ENCODE measurements at regions not wholly inside any gene's neighbourhood (a gene's known extent, or its start where the extent isn't known, plus 50 kb on each side); places are given as distances from the start of the nearest gene placed in this dataset.
"Not testable (repeated sequence)": the region's sequence is repeated elsewhere in the genome, so short reads cannot be mapped to it uniquely, and the experiment has no call there.

- Mint-ChIP-seq H3K4me3 (no peak overlapping the region), H3K4me1 (no peaks in the 10 kb centered on the region), H3K9me3 (peaks cover 5 to 31% (median 13%) of the 10 kb centered on the region in 7 donors), H3K27ac (no peak overlapping the region), H3K36me3 (no peaks in the 10 kb centered on the region), H3K27me3 (no peaks in the 10 kb centered on the region)
- H3K9me3 ChIP-seq (ENCODE audit: control insufficient read depth in 2 of 2, low read length in 2 of 2) = peaks cover 0 to 17% of the 10 kb centered on the region in 2 experiments
- H3K27ac ChIP-seq (ENCODE audit: insufficient read depth, low read length, poor library complexity, severe bottlenecking) = no peak overlapping the region
- H3K4me1 ChIP-seq (ENCODE audit: control insufficient read depth, insufficient read depth, low read length, poor library complexity, severe bottlenecking) = no peaks in the 10 kb centered on the region
- H3K4me3 ChIP-seq (ENCODE audit: low read depth, low read length) = no peak overlapping the region
- DNase-seq = no peak
- no peaks in the 10 kb centered on the region for H3K36me3 ChIP-seq (ENCODE audit: control insufficient read depth, insufficient read depth, low read length)
- no peaks in the 10 kb centered on the region for H3K27me3 ChIP-seq (ENCODE audit: control insufficient read depth, insufficient read depth, low read length)
- ATAC-seq (ENCODE audit: low read depth in 2 of 2) = no peak
Observed at GRCh38 chr3:80338366-80338765, 570.6 kb upstream of the ROBO1 start.

- DNase-seq (no peak), ATAC-seq (ENCODE audit: low read depth in 2 of 2) (no peak)
- Histone ChIP-seq H3K27me3 (ENCODE audit: control insufficient read depth, insufficient read depth, low read length) (no peaks in the 10 kb centered on the region), H3K4me1 (ENCODE audit: control insufficient read depth, insufficient read depth, low read length, poor library complexity, severe bottlenecking) (no peaks in the 10 kb centered on the region), H3K4me3 (ENCODE audit: low read depth, low read length) (no peak overlapping the region), H3K36me3 (ENCODE audit: control insufficient read depth, insufficient read depth, low read length) (no peaks in the 10 kb centered on the region), H3K27ac (ENCODE audit: insufficient read depth, low read length, poor library complexity, severe bottlenecking) (no peak overlapping the region), H3K9me3 (ENCODE audit: control insufficient read depth in 2 of 2, low read length in 2 of 2) (peaks cover 0 to 16% of the 10 kb centered on the region in 2 experiments)
- H3K27ac Mint-ChIP-seq = no peak overlapping the region
- peaks cover 4 to 25% (median 10%) of the 10 kb centered on the region in 7 donors for H3K9me3 Mint-ChIP-seq
- no peaks in the 10 kb centered on the region for H3K27me3 Mint-ChIP-seq
- H3K4me3 Mint-ChIP-seq = no peak overlapping the region
- no peaks in the 10 kb centered on the region for H3K36me3 Mint-ChIP-seq
- no peaks in the 10 kb centered on the region for H3K4me1 Mint-ChIP-seq
Observed at GRCh38 chr3:80334534-80334933, 566.7 kb upstream of the ROBO1 start.

DNA sequence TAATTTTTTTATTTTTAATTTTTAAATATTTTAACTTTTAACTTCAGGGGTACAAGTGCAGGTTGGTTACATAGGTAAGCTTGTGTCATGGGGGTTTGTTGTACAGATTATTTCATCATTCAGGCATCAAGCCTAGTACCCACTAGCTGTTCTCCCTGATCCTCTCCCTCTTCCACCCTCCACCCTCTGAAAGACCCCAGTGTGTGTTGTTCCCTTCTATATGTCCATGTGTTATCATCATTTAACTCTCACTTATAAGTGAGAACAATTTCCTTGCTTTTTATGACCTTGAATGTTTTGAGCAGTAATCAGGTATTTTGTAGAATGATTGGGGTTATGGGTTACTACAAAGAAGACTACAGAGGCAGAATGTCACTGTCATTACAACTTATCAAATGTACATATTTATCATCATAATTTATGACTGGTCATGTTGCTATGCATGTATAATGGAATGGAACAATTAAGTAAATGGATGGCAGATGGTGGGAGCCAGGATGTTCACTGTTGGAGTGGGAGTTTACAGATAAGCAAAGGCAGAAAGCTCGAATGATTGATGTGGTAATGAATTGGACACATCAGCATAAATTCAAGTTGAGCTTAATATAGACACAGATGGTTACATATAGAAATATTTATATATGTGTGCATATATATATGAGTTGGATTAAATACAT is 563.8 kb upstream of the ROBO1 start:
- no peaks in the 10 kb centered on the region for H3K36me3 Mint-ChIP-seq
- no peaks in the 10 kb centered on the region for H3K4me1 Mint-ChIP-seq
- H3K36me3 ChIP-seq (ENCODE audit: control insufficient read depth, insufficient read depth, low read length) = no peaks in the 10 kb centered on the region
- H3K27me3 ChIP-seq (ENCODE audit: control insufficient read depth, insufficient read depth, low read length) = no peaks in the 10 kb centered on the region
- no peaks in the 10 kb centered on the region for H3K4me1 ChIP-seq (ENCODE audit: control insufficient read depth, insufficient read depth, low read length, poor library complexity, severe bottlenecking)
- H3K4me3 Mint-ChIP-seq = no peak overlapping the region
- H3K27ac Mint-ChIP-seq = no peak overlapping the region
- H3K4me3 ChIP-seq (ENCODE audit: low read depth, low read length) = no peak overlapping the region
- H3K9me3 Mint-ChIP-seq = peaks cover 3 to 33% (median 11%) of the 10 kb centered on the region in 7 donors
- no peak for DNase-seq
- H3K27ac ChIP-seq (ENCODE audit: insufficient read depth, low read length, poor library complexity, severe bottlenecking) = no peak overlapping the region
- peaks cover 0 to 1% of the 10 kb centered on the region in 2 experiments for H3K9me3 ChIP-seq (ENCODE audit: control insufficient read depth in 2 of 2, low read length in 2 of 2)
- no peaks in the 10 kb centered on the region for H3K27me3 Mint-ChIP-seq
- no peak for ATAC-seq (ENCODE audit: low read depth in 2 of 2)

DNA sequence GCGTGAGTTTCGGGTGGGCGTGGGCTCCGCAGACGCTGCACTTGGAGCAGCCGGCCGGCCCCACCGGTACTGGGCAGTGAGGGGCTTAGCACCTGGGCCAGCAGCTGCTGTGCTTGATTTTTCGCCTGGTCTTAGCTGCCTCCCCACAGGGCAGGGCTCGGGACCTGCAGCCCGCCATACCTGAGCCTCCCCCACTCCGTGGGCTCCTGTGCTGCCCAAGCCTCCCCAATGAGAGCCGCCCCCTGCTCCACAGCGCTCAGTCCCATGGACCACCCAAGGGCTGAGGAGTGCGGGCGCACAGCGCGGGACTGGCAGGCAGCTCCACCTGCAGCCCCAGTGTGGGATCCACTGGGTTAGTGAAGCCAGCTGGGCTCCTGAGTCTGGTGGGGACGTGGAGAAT is 546.7 kb upstream of the ROBO1 start:
- not testable (repeated sequence) for H3K4me1 ChIP-seq (ENCODE audit: control insufficient read depth, insufficient read depth, low read length, poor library complexity, severe bottlenecking); H3K36me3 Mint-ChIP-seq; ATAC-seq (ENCODE audit: low read depth in 2 of 2); H3K27ac Mint-ChIP-seq; H3K27me3 Mint-ChIP-seq; H3K4me1 Mint-ChIP-seq; H3K4me3 Mint-ChIP-seq; DNase-seq; H3K4me3 ChIP-seq (ENCODE audit: low read depth, low read length); H3K27me3 ChIP-seq (ENCODE audit: control insufficient read depth, insufficient read depth, low read length); H3K36me3 ChIP-seq (ENCODE audit: control insufficient read depth, insufficient read depth, low read length); H3K27ac ChIP-seq (ENCODE audit: insufficient read depth, low read length, poor library complexity, severe bottlenecking)
- peaks cover 0 to 35% (median 14%) of the 10 kb centered on the region in 7 donors for H3K9me3 Mint-ChIP-seq
- H3K9me3 ChIP-seq (ENCODE audit: control insufficient read depth in 2 of 2, low read length in 2 of 2) = peaks cover 0 to 20% of the 10 kb centered on the region in 2 experiments

- DNase-seq = no peak
- no peak for ATAC-seq (ENCODE audit: low read depth in 2 of 2)
- no peak overlapping the region for H3K27ac Mint-ChIP-seq
Observed at GRCh38 chr3:80308637-80309036, 540.8 kb upstream of the ROBO1 start.

DNA sequence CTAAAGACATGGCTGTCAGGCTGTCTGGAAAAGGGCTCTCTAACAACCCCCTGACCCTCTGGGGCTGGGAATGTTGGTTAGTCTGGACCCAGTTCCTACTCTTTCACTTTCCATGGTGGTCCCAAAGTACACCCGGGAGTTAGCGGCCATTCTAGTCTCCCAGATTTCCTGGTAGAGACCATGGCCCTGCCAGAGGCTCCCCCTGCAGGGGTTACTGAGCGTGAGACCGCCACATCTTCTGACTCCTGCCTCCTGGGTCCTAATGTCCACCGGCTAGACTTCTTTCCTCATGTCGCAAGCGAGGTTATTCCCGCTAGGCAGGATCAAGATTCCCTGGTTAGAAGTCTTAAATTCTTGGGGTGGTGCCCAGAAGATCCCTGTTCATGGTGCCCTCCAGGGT is 540.0 kb upstream of the ROBO1 start:
- Histone ChIP-seq H3K27ac (ENCODE audit: insufficient read depth, low read length, poor library complexity, severe bottlenecking) (no peak overlapping the region), H3K36me3 (ENCODE audit: control insufficient read depth, insufficient read depth, low read length) (no peaks in the 10 kb centered on the region), H3K27me3 (ENCODE audit: control insufficient read depth, insufficient read depth, low read length) (no peaks in the 10 kb centered on the region), H3K4me1 (ENCODE audit: control insufficient read depth, insufficient read depth, low read length, poor library complexity, severe bottlenecking) (no peaks in the 10 kb centered on the region), H3K4me3 (ENCODE audit: low read depth, low read length) (no peak overlapping the region), H3K9me3 (ENCODE audit: control insufficient read depth in 2 of 2, low read length in 2 of 2) (peaks cover 4 to 30% of the 10 kb centered on the region in 2 experiments)
- ATAC-seq (ENCODE audit: low read depth in 2 of 2) (no peak), DNase-seq (no peak)
- H3K27ac Mint-ChIP-seq = no peak overlapping the region
- H3K27me3 Mint-ChIP-seq = no peaks in the 10 kb centered on the region
- H3K4me1 Mint-ChIP-seq = no peaks in the 10 kb centered on the region
- H3K36me3 Mint-ChIP-seq = no peaks in the 10 kb centered on the region
- H3K9me3 Mint-ChIP-seq = peaks cover 0 to 37% (median 16%) of the 10 kb centered on the region in 7 donors
- H3K4me3 Mint-ChIP-seq = no peak overlapping the region

More at GRCh38 chr3:80308637-80309036, 540.8 kb upstream of the ROBO1 start:
- no peaks in the 10 kb centered on the region for H3K27me3 ChIP-seq (ENCODE audit: control insufficient read depth, insufficient read depth, low read length)
- H3K36me3 ChIP-seq (ENCODE audit: control insufficient read depth, insufficient read depth, low read length) = no peaks in the 10 kb centered on the region
- no peaks in the 10 kb centered on the region for H3K4me1 ChIP-seq (ENCODE audit: control insufficient read depth, insufficient read depth, low read length, poor library complexity, severe bottlenecking)
- H3K9me3 Mint-ChIP-seq = peaks cover 0 to 37% (median 21%) of the 10 kb centered on the region in 7 donors
- H3K27me3 Mint-ChIP-seq = no peaks in the 10 kb centered on the region
- H3K4me1 Mint-ChIP-seq = no peaks in the 10 kb centered on the region
- no peak overlapping the region for H3K4me3 Mint-ChIP-seq
- no peak overlapping the region for H3K4me3 ChIP-seq (ENCODE audit: low read depth, low read length)
- H3K36me3 Mint-ChIP-seq = no peaks in the 10 kb centered on the region
- H3K9me3 ChIP-seq (ENCODE audit: control insufficient read depth in 2 of 2, low read length in 2 of 2) = peaks cover 4 to 38% of the 10 kb centered on the region in 2 experiments
- no peak overlapping the region for H3K27ac ChIP-seq (ENCODE audit: insufficient read depth, low read length, poor library complexity, severe bottlenecking)

DNA sequence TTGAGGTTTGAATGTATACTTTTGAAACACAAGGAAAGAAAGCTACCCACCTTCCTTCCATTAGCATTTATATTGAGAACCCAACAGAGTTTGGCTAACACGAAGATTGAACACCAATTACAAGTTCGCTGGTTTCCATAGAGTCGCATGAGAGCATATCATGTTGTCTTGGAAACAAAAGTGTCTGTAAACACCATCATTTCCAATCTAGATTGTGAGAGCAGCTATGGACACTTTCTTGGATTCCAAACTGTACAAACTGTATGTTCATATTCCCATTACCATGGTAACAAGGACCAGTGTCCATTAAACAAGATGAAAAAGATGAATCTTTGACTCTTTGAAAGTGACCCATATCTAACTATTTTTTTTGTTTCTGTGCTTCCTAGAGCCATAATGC is 529.9 kb upstream of the ROBO1 start:
- Histone ChIP-seq H3K9me3 (ENCODE audit: control insufficient read depth in 2 of 2, low read length in 2 of 2) (no peaks in the 10 kb centered on the region), H3K36me3 (ENCODE audit: control insufficient read depth, insufficient read depth, low read length) (no peaks in the 10 kb centered on the region), H3K27me3 (ENCODE audit: control insufficient read depth, insufficient read depth, low read length) (no peaks in the 10 kb centered on the region), H3K4me1 (ENCODE audit: control insufficient read depth, insufficient read depth, low read length, poor library complexity, severe bottlenecking) (no peaks in the 10 kb centered on the region), H3K4me3 (ENCODE audit: low read depth, low read length) (no peak overlapping the region), H3K27ac (ENCODE audit: insufficient read depth, low read length, poor library complexity, severe bottlenecking) (no peak overlapping the region)
- H3K4me1 Mint-ChIP-seq = no peaks in the 10 kb centered on the region
- no peak overlapping the region for H3K4me3 Mint-ChIP-seq
- peaks cover 0 to 18% (median 5%) of the 10 kb centered on the region in 7 donors for H3K9me3 Mint-ChIP-seq
- DNase-seq = no peak
- H3K27ac Mint-ChIP-seq = no peak overlapping the region
- no peaks in the 10 kb centered on the region for H3K27me3 Mint-ChIP-seq
- no peaks in the 10 kb centered on the region for H3K36me3 Mint-ChIP-seq
- ATAC-seq (ENCODE audit: low read depth in 2 of 2) = no peak

GRCh38 chr3:80285388-80285787 is 517.6 kb upstream of the ROBO1 start:
- Histone ChIP-seq H3K36me3 (ENCODE audit: control insufficient read depth, insufficient read depth, low read length) (no peaks in the 10 kb centered on the region), H3K4me3 (ENCODE audit: low read depth, low read length) (no peak overlapping the region), H3K9me3 (ENCODE audit: control insufficient read depth in 2 of 2, low read length in 2 of 2) (peaks cover 6 to 7% of the 10 kb centered on the region in 2 experiments), H3K27me3 (ENCODE audit: control insufficient read depth, insufficient read depth, low read length) (no peaks in the 10 kb centered on the region), H3K4me1 (ENCODE audit: control insufficient read depth, insufficient read depth, low read length, poor library complexity, severe bottlenecking) (no peaks in the 10 kb centered on the region), H3K27ac (ENCODE audit: insufficient read depth, low read length, poor library complexity, severe bottlenecking) (no peak overlapping the region)
- no peaks in the 10 kb centered on the region for H3K36me3 Mint-ChIP-seq
- DNase-seq = no peak
- H3K4me3 Mint-ChIP-seq = no peak overlapping the region
- H3K9me3 Mint-ChIP-seq = peaks cover 0 to 17% (median 3%) of the 10 kb centered on the region in 7 donors
- no peak for ATAC-seq (ENCODE audit: low read depth in 2 of 2)
- H3K27ac Mint-ChIP-seq = no peak overlapping the region
- no peaks in the 10 kb centered on the region for H3K4me1 Mint-ChIP-seq
- no peaks in the 10 kb centered on the region for H3K27me3 Mint-ChIP-seq
